Tibial nerve (tissue), 4 donors: ENCODE measurements at regions not wholly inside any gene's neighbourhood (a gene's known extent, or its start where the extent isn't known, plus 50 kb on each side); places are given as distances from the start of the nearest gene placed in this dataset.

Experiments
- DNase-seq, 2 donors: peaks; one replicate each; pipeline ENCODE4 v3.0.0-alpha.2; 2019; ENCODE audit warnings: low spot score in 2 of 2
- H3K27ac ChIP-seq, 4 donors: fragments of 200-600 bp; sonication (generic) in 3 of 4; one replicate each; pipeline ENCODE4 v1.5.1; 2017 to 2019; ENCODE audit warnings: mild to moderate bottlenecking in 1 of 4
- H3K27me3 ChIP-seq, 2 donors: fragments of 200-600 bp; sonication (generic) in 1 of 2; one replicate each; pipeline versions ENCODE4 v1.5.1 to v1.6.0; 2017 to 2019
- H3K36me3 ChIP-seq, 3 donors: fragments of 200-600 bp; sonication (generic); one replicate each; pipeline ENCODE4 v1.5.1; 2018 to 2019
- H3K4me1 ChIP-seq, 4 donors: fragments of 200-600 bp; sonication (generic) in 3 of 4; one replicate each; pipeline ENCODE4 v1.5.1; 2017 to 2019
- H3K4me3 ChIP-seq, 4 donors: fragments of 200-600 bp; sonication (generic) in 3 of 4; one replicate each; pipeline ENCODE4 v1.5.1; 2017 to 2019; ENCODE audit warnings: mild to moderate bottlenecking in 1 of 4, moderate library complexity in 1 of 4
- H3K9me3 ChIP-seq, 4 donors: fragments of 200-600 bp; sonication (generic) in 3 of 4; one replicate each; pipeline ENCODE4 v1.5.1; 2017 to 2019
- EP300 ChIP-seq, 2 donors: sonication (generic); formaldehyde crosslinking; IDR thresholded peaks; one replicate each; pipeline ENCODE4 v1.6.1; 2017; ENCODE audit warnings: antibody characterized with exemption in 2 of 2, mild to moderate bottlenecking in 1 of 2
- POLR2A ChIP-seq, 2 donors: fragments of 450-650 bp; IDR thresholded peaks; one replicate each; pipeline ENCODE4 v1.6.1; 2017; ENCODE audit warnings: antibody characterized with exemption in 2 of 2, mild to moderate bottlenecking in 2 of 2, moderate library complexity in 2 of 2
- whole genome bisulfite sequencing, 2 donors: methylation state at CpG; one replicate each; pipeline ENCODE4 v1.1.5; 2018; 5-methylcytosine and 5-hydroxymethylcytosine counted together
- TF ChIP-seq, protein P1 (sequence below), 5 experiments: fragments of 200-600 bp in 3 of 5; fragments of 450-650 bp in 2 of 5; sonication (generic) in 3 of 5; IDR thresholded peaks; one replicate each; pipeline ENCODE4 v1.5.1; 2016 to 2019; ENCODE audit warnings: antibody characterized with exemption in 5 of 5, mild to moderate bottlenecking in 3 of 5, moderate library complexity in 2 of 5

GRCh38 chr9:80602291-80602690, 1030.5 kb downstream of the TLE4 start:
- Histone ChIP-seq H3K27me3 (no peaks in the 10 kb centered on the region), H3K4me3 (no peak overlapping the region), H3K36me3 (no peaks in the 10 kb centered on the region), H3K9me3 (no peaks in the 10 kb centered on the region), H3K4me1 (no peaks in the 10 kb centered on the region), H3K27ac (no peak overlapping the region)
- TF ChIP-seq POLR2A (IDR thresholded peaks at IDR 0.05) (no peak), EP300 (IDR thresholded peaks at IDR 0.05) (no peak)
- TF ChIP-seq, protein P1, sequence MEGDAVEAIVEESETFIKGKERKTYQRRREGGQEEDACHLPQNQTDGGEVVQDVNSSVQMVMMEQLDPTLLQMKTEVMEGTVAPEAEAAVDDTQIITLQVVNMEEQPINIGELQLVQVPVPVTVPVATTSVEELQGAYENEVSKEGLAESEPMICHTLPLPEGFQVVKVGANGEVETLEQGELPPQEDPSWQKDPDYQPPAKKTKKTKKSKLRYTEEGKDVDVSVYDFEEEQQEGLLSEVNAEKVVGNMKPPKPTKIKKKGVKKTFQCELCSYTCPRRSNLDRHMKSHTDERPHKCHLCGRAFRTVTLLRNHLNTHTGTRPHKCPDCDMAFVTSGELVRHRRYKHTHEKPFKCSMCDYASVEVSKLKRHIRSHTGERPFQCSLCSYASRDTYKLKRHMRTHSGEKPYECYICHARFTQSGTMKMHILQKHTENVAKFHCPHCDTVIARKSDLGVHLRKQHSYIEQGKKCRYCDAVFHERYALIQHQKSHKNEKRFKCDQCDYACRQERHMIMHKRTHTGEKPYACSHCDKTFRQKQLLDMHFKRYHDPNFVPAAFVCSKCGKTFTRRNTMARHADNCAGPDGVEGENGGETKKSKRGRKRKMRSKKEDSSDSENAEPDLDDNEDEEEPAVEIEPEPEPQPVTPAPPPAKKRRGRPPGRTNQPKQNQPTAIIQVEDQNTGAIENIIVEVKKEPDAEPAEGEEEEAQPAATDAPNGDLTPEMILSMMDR (IDR thresholded peaks at IDR 0.05), result no peak
- 88 to 91% methylated on average over 5 of the region's 5 CpGs for WGBS, 2 donors
- no peak for DNase-seq

GRCh38 chr9:80596579-80596978, 1024.8 kb downstream of the TLE4 start:
- Histone ChIP-seq H3K4me3 (no peak overlapping the region), H3K9me3 (no peaks in the 10 kb centered on the region), H3K4me1 (no peaks in the 10 kb centered on the region), H3K27me3 (no peaks in the 10 kb centered on the region), H3K36me3 (no peaks in the 10 kb centered on the region), H3K27ac (no peak overlapping the region)
- DNase-seq, result no peak
- TF ChIP-seq, protein P1 (IDR thresholded peaks at IDR 0.05), result no peak
- TF ChIP-seq EP300 (IDR thresholded peaks at IDR 0.05) (no peak), POLR2A (IDR thresholded peaks at IDR 0.05) (no peak)

DNA sequence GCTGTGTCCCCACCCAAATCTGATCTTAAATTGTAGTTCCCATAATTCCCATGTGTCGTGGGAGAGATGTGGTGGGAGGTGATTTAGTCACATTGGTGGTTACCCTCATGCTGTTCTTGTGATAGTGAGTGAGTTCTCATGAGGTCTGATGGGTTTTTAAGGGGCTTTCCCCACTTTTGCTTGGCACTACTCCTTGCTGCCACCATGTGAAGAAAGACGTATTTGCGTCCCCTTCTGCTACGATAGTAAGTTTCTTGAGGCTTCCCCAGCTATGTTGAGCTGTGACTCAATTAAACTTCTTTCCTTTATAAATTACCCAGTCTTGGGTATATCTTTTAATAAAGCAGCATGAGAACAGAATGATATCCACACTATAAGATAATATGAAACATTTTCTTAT, 1023.4 kb downstream of the TLE4 start:
- H3K27me3 ChIP-seq, result no peaks in the 10 kb centered on the region
- no peak for TF ChIP-seq POLR2A (IDR thresholded peaks at IDR 0.05)
- TF ChIP-seq, protein P1 (IDR thresholded peaks at IDR 0.05), result no peak
- no peak for TF ChIP-seq EP300 (IDR thresholded peaks at IDR 0.05)
- H3K4me3 ChIP-seq, result no peak overlapping the region
- no peak for DNase-seq
- no peaks in the 10 kb centered on the region for H3K36me3 ChIP-seq
- no peaks in the 10 kb centered on the region for H3K4me1 ChIP-seq
- no peaks in the 10 kb centered on the region for H3K9me3 ChIP-seq
- H3K27ac ChIP-seq, result no peak overlapping the region
- 96% methylated on average over 4 of the region's 4 CpGs for WGBS, 2 donors

GRCh38 chr9:80592413-80592812, 1020.6 kb downstream of the TLE4 start:
- no peaks in the 10 kb centered on the region for H3K36me3 ChIP-seq
- no peak for DNase-seq
- TF ChIP-seq EP300 (IDR thresholded peaks at IDR 0.05) (peak in 1 of 2 donors; percentile 9), POLR2A (IDR thresholded peaks at IDR 0.05) (no peak)
- TF ChIP-seq, protein P1 (IDR thresholded peaks at IDR 0.05), result no peak
- H3K4me3 ChIP-seq, result no peak overlapping the region
- H3K27ac ChIP-seq, result peak overlapping the region in 1 of 4 donors; percentile 36
- no peaks in the 10 kb centered on the region for H3K27me3 ChIP-seq
- no peaks in the 10 kb centered on the region for H3K4me1 ChIP-seq
- H3K9me3 ChIP-seq, result no peaks in the 10 kb centered on the region

GRCh38 chr9:80586786-80587330, 1015.1 kb downstream of the TLE4 start:
- H3K36me3 ChIP-seq, result no peaks in the 10 kb centered on the region
- TF ChIP-seq EP300 (IDR thresholded peaks at IDR 0.05) (no peak), POLR2A (IDR thresholded peaks at IDR 0.05) (no peak)
- TF ChIP-seq, protein P1 (IDR thresholded peaks at IDR 0.05), result no peak
- H3K4me3 ChIP-seq, result no peak overlapping the region
- no peaks in the 10 kb centered on the region for H3K9me3 ChIP-seq
- no peak for DNase-seq
- 85 to 90% methylated on average over 1 of the region's 1 CpG for WGBS, 2 donors
- no peaks in the 10 kb centered on the region for H3K27me3 ChIP-seq
- no peak overlapping the region for H3K27ac ChIP-seq
- H3K4me1 ChIP-seq, result no peaks in the 10 kb centered on the region
